ENCODE measurements at regions not wholly inside any gene's neighbourhood (a gene's known extent, or its start where the extent isn't known, plus 50 kb on each side); places are given as distances from the start of the nearest gene placed in this dataset.

- RAD21 ChIA-PET (ENCODE audit: low non-redundant PET in 1 of 2, low total read pairs in 2 of 2, uncharacterized antibody in 2 of 2, unreplicated experiment in 2 of 2): no interaction called here
- H2AFZ ChIP-seq (ENCODE audit: low read depth, low read length, poor library complexity, severe bottlenecking): no peak overlapping the region
- H3K79me2 ChIP-seq (ENCODE audit: insufficient read depth, low read length): no peaks in the 10 kb centered on the region
- no peaks in the 10 kb centered on the region for H3K36me3 ChIP-seq (ENCODE audit: control insufficient read depth in 1 of 2, insufficient read depth in 2 of 2, low read length in 2 of 2)
- TF ChIP-seq SIN3A (IDR thresholded peaks at IDR 0.05; ENCODE audit: low read depth) (no peak), EGR1 (IDR thresholded peaks at IDR 0.05; ENCODE audit: low read depth) (no peak), POLR2A (IDR thresholded peaks at IDR 0.05; ENCODE audit: borderline replicate concordance, extremely low read depth, insufficient read depth, insufficient read length) (no peak)
- H3K4me1 ChIP-seq (ENCODE audit: control insufficient read depth in 1 of 2, insufficient read depth in 2 of 2, low read length in 2 of 2): no peaks in the 10 kb centered on the region
- no peaks in the 10 kb centered on the region for H3K9me2 ChIP-seq (ENCODE audit: insufficient read depth)
- no TSS peak for BruUV-seq (replicated peaks)
- H3K27ac ChIP-seq (ENCODE audit: low read depth, low read length): no peak overlapping the region
- DNase-seq (ENCODE audit: low read depth, low spot score) (no peak), ATAC-seq (no peak)
- intact Hi-C loops (cut with micrococcal nuclease): loop anchor here (2.0 kb wide), 1 partner anchor 31 kb away; no protein-coding TSS in a partner anchor
- no peaks in the 10 kb centered on the region for H4K20me1 ChIP-seq (ENCODE audit: insufficient read depth)
- POLR2A ChIA-PET: no interaction called here
- CTCF ChIA-PET: no interaction called here
- no peak overlapping the region for H3K4me2 ChIP-seq (ENCODE audit: low read length)
- no peaks in the 10 kb centered on the region for H3K27me3 ChIP-seq (ENCODE audit: insufficient read depth, low read length)
- no peak overlapping the region for H3K4me3 ChIP-seq (replicated peaks in 1 of 2; ENCODE audit: low read depth in 1 of 2, low read length in 2 of 2)
- H3K9ac ChIP-seq (ENCODE audit: low read length): no peak overlapping the region
- peaks cover 0 to 4% of the 10 kb centered on the region in 2 experiments; a peak in 3 of 4 replicates for H3K9me3 ChIP-seq (ENCODE audit: control insufficient read depth in 1 of 2, insufficient read depth in 1 of 2, low read depth in 1 of 2, low read length in 2 of 2)
Measured at GRCh38 chr6:71651636-71652035, 234.7 kb upstream of the RIMS1 start.

GRCh38 chr6:71656121-71656520, 230.2 kb upstream of the RIMS1 start:
- intact Hi-C loops (cut with micrococcal nuclease): no loop called here
- POLR2A ChIA-PET: no interaction called here

More at GRCh38 chr6:71656121-71656520, 230.2 kb upstream of the RIMS1 start:
- DNase-seq (ENCODE audit: low read depth, low spot score): no peak
- Histone ChIP-seq H3K9me2 (ENCODE audit: insufficient read depth) (no peaks in the 10 kb centered on the region), H3K4me1 (ENCODE audit: control insufficient read depth in 1 of 2, insufficient read depth in 2 of 2, low read length in 2 of 2) (no peaks in the 10 kb centered on the region), H4K20me1 (ENCODE audit: insufficient read depth) (no peaks in the 10 kb centered on the region), H3K4me2 (ENCODE audit: low read length) (no peak overlapping the region), H3K36me3 (ENCODE audit: control insufficient read depth in 1 of 2, insufficient read depth in 2 of 2, low read length in 2 of 2) (no peaks in the 10 kb centered on the region), H2AFZ (ENCODE audit: low read depth, low read length, poor library complexity, severe bottlenecking) (no peak overlapping the region), H3K9ac (ENCODE audit: low read length) (no peak overlapping the region), H3K4me3 (replicated peaks in 1 of 2; ENCODE audit: low read depth in 1 of 2, low read length in 2 of 2) (no peak overlapping the region), H3K79me2 (ENCODE audit: insufficient read depth, low read length) (no peaks in the 10 kb centered on the region), H3K27ac (ENCODE audit: low read depth, low read length) (no peak overlapping the region), H3K27me3 (ENCODE audit: insufficient read depth, low read length) (no peaks in the 10 kb centered on the region), H3K9me3 (ENCODE audit: control insufficient read depth in 1 of 2, insufficient read depth in 1 of 2, low read depth in 1 of 2, low read length in 2 of 2) (peaks cover 0 to 4% of the 10 kb centered on the region in 2 experiments; a peak in 2 of 4 replicates)
- no peak for ATAC-seq
- no TSS peak for BruUV-seq (replicated peaks)
- ChIA-PET RAD21 (ENCODE audit: low non-redundant PET in 1 of 2, low total read pairs in 2 of 2, uncharacterized antibody in 2 of 2, unreplicated experiment in 2 of 2) (no interaction called here), CTCF (no interaction called here)
- TF ChIP-seq CTCF (IDR thresholded peaks at IDR 0.05 in 2 of 3, conservative IDR thresholded peaks at IDR 0.05 in 1 of 3; ENCODE audit: borderline replicate concordance in 1 of 3, insufficient read depth in 1 of 3, low read depth in 2 of 3, low read length in 2 of 3) (no peak), ZFX (IDR thresholded peaks at IDR 0.05) (no peak), FOSL1 (IDR thresholded peaks at IDR 0.05; ENCODE audit: low read depth) (no peak), EZH2 (IDR thresholded peaks at IDR 0.05) (no peak), SIN3A (IDR thresholded peaks at IDR 0.05; ENCODE audit: low read depth) (no peak), ZBTB33 (IDR thresholded peaks at IDR 0.05; ENCODE audit: extremely low read depth, insufficient replicate concordance, low read length) (no peak), REST (IDR thresholded peaks at IDR 0.05; ENCODE audit: low read depth) (no peak), YY1 (IDR thresholded peaks at IDR 0.05; ENCODE audit: extremely low read depth, insufficient replicate concordance, low read depth, low read length) (no peak), RAD21 (IDR thresholded peaks at IDR 0.05; ENCODE audit: low read depth) (no peak), EZH2phosphoT487 (IDR thresholded peaks at IDR 0.05; ENCODE audit: borderline replicate concordance) (no peak)

Data from HCT116 (cell line).